Stimulated activated CD8-positive, alpha-beta memory T cell treated with anti-CD3 and anti-CD28 coated beads, Interleukin-2, amount 100 ng/mL, for 48 hours (primary cell): ENCODE measurements at regions not wholly inside any gene's neighbourhood (a gene's known extent, or its start where the extent isn't known, plus 50 kb on each side); places are given as distances from the start of the nearest gene placed in this dataset.

ENCODE experiments used
- DNase-seq, 2 donors: peaks; one replicate each; pipeline ENCODE4 v3.0.0-alpha.2; 2020; ENCODE audit warnings: low read depth in 2 of 2

DNA sequence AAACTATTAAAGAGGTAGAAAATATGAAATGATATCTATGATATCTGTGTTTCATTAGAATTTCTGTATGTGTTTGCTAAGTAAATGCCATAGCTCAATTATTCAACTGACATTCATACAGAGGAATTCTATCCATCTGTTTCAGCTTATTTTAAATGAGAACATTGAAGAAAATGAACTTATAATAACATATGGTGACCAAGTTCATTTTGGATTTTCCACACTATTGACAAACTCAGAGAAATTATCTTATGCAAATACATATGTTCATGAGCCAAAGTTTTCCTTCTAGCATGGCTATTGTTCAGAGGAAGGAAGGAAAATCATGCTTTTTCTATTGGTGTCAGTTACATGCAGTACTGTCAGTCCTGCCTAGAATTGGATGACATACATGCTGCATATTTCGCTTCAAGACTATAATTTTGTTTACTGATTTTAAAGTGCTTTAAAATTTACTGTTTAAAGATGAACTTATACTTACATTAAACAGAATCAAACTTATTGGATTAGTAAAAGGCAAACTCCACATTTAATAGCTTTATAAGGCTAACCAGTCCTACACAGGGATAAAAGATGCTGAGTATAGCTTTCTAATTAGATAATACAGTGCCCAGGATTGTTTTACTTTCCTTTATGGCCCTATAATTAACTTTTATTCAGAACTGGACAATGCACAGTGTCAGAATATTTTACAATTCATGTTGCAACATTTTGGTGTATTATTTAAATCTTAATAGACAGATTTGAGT is 646.2 kb downstream of the TRAM1L1 start:
- DNase-seq, result no peak

DNA sequence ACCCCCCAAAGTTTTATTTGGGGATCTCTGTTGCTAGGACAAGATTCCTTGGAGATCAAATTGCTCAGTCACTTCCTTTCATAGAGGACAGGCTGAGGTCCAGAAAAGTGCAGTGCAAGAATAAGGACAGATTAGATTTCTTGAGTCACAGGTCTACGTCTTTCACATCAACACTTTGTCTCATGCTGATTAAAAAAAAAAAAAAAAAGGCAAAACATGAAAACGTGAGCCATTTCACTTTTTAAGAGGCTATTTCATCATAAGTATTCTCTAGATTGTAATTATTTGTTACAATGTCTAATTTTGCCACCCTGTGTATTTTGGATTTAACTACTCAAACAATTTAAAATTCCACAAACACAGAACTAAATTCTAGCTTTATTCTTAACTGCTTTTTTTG is 647.0 kb downstream of the TRAM1L1 start:
- no peak for DNase-seq

DNA sequence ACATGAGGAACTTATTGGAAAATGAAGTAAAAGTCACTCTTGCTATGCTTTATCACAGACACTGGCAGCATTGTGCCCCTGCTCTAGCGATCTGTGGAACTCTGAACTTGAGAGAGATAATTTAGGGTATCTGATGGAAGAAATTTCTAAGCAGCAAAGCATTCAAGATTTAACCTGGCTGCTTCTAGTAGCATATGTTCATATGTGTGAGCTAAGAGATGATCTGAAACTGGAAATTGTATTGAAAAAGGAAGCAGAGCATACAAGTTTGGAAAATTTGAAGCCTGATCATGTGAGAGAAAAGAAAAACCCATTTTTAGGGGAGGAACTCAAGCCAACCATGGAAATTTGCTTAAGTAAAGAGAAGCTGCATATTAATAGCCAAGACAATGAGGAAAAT is 657.7 kb downstream of the TRAM1L1 start:
- DNase-seq, result no peak

DNA sequence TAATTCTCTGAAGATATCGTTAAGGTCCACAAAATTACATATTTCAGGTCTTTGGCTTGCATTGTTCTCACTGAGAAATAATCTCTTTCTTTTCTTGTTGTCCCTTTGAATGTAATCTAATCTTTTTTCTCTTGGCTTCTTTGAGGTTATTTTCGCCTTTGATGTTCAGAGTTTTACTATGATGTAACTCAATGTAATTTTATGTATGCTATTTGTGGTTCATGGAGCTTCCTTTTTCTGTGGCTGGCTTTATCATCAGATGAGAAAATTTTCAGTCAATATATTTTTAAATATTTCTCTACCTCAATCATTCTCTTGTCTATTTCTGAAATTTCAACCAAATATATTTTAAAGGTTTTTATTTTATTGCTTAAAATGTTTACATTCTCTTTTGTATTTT is 672.2 kb downstream of the TRAM1L1 start:
- DNase-seq, result no peak

DNA sequence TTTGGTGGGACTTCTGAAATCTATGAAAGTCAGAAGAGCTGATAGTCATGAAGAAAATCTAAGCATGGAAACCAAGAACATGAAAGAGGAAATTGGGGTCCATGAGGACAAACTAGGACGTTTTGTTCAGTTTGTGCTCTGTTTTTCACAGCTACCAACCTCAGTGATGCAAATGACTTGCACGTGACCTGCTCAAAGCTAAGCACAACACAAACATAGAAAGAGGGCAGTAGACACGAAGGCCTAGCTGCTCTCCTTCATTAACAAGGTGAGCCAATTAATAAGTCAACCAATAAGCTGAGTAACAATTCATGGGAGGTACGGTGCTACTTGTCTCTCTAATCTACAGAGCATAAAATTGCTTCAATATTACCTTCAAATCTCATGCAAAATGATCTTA is 684.1 kb downstream of the TRAM1L1 start:
- no peak for DNase-seq

DNA sequence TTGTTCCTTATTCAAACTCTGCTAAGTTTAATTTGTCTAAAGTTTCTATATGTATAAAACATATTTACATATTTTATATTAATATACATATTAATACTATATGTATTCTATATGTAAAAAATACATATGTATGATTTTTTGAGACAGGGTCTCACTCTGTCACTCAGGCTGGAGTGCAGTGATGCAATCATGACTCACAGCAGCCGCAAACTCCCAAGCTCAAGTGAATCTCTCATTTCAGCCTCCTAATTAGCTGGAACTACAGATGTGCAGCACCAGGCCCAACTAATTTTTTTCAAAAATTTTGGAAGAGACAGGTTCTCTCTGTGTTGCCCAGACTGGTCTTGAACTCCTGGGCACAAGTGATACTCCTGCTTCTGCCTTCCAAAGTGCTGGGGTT is 684.9 kb downstream of the TRAM1L1 start:
- no peak for DNase-seq

DNA sequence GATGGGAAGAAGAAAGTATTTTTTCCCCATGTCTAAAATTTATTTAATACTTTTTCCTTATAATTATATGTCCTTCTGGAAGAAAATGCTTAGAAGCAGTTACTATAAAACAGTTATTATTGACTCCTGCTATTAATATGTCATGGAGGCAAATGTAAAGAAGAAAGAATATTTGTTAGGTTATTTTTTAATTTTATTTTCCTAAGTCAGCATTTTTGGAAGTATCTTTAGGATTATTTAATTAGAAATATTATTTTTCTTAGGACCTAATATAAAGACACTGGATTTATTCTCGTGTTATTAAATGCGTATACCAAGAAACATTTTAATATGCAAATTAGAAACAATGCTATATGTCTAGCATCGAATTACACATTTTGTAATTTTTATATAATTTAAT is 687.7 kb downstream of the TRAM1L1 start:
- no peak for DNase-seq

DNA sequence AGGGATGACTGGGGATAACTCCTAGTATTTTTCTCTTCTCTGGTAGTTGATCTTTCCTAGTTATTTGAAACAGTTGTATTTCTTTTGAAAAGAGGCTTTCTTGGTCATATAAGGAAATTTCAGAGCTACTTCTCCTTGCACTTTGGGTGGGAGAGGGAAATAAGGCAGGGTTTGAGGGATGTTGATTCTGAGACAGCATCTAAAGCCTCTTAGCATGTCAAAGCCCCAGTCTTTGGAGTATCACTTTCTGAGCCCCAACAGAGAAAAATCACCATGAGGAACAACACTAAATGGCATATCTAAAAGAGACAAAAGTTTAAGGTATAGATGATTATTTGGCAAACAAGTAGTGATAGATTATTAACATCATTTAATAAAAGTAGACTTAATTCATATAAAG is 688.1 kb downstream of the TRAM1L1 start:
- no peak for DNase-seq

DNA sequence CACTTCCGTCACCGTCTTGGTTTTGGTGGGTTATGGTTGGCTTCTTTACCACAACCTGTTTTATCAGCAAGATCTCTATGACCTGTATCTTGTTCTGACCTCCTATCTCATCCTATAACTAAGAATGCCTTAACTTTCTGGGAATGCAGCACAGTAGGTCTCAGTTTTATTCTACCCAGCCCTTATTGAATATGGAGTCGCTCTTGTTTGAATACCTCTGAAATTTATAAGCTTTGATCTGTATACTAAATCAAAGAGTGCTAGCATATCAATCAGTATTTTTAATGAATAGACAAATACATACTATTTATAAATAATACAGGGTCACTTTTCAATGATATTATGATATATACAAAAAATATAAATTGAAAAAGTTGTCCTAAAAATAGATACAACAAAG is 690.0 kb downstream of the TRAM1L1 start:
- no peak for DNase-seq

DNA sequence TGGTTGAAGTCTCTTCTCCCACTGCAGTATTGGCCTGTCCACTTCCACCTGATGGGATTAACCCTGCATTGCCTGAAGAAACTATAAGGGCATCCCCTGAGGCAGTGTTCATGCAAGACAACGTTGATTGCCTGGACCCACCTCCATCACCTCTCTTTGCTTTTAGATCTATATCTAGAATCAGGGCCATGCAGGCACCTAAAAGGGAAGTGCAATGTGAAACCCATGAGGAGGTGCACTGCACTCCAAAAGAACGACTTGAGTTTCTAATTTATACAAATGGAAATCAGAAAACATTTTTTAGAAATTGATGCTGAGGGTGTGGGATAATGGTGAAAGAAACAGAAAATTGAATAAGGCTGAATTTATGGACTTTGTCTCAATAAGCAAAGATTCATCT is 694.4 kb downstream of the TRAM1L1 start:
- no peak for DNase-seq

DNA sequence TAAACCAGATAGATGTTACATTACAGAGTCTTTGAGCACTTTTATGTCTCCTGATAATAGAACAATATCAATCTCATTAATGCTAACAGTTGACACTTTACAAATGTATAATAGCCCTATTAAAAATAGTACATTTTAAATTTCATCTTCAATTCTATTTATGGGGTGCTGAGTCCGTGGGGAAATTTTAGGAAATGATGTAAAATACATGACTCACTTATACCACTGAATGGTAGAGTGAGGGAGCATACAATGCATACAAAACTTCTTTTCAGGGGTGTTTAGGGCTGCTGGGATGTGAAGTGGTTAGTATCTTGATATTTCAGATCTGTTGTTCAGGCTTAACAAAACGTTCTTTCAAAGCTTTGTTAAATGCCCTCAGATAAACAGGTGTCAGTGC is 696.2 kb downstream of the TRAM1L1 start:
- DNase-seq, result no peak

DNA sequence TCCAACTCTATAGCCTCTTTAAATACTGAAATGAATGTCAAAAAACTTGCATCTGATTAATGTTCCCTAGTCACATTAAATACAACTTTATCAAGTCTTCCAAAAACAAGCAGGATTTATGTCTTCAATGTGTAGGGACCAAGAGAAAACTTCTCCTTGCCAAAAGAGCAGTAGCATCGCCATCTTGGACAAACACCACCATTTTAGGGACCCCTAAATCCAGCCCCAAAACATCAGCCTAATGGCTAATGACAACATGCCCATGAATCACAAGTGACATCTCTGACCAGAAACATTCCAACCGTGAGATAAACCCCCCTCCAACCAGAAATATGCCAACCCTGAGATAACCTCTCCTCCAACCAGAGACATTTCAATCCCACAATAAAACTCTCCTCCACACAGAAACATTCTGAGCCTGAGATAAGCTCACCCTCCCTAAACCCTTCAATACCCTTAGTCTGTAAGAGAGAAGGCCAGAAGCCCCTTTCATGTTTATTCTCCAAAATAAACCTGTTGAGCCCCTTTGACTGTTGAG is 697.4 kb downstream of the TRAM1L1 start:
- DNase-seq, result no peak

DNA sequence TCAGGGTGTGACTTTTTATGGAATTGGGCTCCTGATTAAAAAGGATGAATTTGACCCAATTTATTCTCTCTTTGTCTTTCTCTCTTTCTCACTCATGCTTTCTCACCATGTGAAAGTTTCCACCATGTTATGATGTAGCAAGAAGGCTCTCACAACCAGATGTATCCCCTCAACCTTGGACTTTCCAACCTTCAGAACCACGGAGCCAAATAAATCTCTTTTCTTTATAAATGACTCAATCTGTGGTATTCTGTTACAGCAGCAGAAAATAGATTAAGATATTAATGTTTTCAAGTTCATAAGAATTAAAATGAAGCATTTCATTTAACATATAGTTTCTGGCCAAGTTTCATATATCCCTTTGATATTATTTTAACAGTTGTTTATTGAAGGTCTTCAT is 698.5 kb downstream of the TRAM1L1 start:
- no peak for DNase-seq

DNA sequence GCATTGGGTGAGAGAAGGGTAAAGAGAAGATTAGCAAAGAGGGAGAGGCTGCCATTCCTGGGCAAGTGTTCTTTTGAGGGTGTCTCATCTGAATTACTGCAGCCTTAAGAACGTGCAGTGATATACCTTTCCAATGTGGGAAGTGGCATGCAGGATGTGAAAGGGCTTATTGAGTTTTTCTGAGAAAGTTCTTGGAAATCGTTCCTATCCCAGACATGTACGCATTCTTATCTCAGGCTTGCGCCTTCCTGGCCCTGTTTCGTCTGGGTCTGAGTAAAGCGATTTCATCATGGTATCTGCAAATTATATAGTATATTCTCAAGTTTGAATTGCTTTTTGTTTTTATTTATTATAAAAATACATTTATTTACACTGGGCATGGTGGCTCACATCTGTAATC is 699.8 kb downstream of the TRAM1L1 start:
- no peak for DNase-seq

DNA sequence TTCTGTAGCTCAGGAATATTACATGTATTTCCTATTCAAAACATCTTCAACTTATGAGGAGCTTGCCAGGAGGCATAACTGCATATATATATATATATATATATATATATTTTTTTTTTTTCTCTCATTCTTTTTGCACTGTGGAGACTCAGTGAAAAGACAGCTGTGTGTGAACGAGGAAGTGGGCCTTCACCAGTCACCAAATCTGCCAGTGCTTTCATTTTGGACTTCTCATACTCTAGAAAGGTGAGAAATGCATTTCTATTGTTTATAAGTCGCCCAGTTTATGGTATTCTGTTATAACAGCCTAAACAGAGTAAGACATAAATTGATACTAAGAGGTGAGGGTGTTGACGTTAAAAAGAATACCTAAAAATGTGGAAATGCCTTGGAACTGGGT is 710.6 kb downstream of the TRAM1L1 start:
- DNase-seq, result no peak

DNA sequence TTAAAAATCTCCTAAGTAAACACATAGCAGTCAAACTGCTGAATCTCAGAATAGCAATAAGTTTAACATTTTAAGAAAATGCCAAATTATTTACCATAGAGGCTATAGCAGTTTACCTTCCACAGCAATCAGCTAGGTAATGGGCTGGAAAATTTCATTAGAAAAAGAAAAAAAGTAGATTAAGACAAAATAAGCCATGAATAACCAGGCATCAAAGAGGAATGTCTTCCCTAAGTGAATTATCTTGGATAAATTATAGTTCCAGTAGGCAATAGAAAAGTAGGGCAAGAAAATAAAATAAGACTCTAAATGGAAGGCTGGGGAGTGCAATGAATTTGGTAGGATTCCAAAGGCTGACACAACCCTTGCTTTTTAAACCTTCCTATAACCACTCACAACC is 722.8 kb downstream of the TRAM1L1 start:
- DNase-seq, result no peak

DNA sequence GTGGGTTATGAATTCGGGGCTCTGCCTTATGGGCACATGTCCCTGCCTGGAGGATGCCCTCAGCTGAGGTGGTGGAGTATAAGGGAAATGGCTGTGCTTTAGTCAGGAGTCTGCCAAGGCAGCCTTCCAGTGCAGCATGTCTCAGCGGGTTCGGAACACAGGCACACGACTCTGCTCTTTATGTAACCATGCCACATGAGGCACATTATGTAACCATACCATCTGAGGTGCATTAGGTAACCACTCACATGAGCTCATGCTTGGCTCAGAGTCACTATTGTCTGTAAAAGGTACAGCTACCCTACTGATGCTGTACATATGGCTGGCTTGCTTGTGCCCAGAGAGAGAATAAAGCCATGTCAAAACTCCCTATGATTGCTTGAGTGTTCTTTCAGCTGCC is 723.6 kb downstream of the TRAM1L1 start:
- DNase-seq, result no peak

DNA sequence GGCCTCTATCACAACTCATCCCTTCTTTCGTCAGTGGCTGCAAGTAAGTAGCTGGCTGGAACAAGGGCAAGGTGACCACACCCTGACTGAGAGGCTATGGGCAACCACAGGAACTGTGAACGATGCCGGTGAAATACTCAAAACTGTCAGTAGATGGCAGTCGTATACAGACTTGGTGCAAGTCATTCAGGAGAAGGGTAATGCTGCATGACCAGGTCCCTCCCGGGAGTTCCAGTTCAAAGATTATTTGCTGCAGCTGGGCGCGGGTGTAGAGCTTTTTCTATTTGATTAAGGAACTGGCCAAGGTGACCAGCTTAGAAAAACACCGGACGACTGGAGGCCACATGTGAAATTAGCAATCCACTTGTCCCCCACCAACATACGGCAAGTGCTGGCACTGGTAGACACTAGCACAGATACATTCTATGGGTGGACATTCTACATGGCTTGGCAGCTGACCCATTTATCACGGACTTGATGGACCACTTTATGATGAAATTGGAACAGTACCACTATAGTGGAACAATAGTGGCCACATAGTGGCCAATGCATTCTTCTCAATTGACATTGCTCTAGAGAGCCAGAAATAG is 726.6 kb downstream of the TRAM1L1 start:
- DNase-seq, result peak; percentile 1 to 3

DNA sequence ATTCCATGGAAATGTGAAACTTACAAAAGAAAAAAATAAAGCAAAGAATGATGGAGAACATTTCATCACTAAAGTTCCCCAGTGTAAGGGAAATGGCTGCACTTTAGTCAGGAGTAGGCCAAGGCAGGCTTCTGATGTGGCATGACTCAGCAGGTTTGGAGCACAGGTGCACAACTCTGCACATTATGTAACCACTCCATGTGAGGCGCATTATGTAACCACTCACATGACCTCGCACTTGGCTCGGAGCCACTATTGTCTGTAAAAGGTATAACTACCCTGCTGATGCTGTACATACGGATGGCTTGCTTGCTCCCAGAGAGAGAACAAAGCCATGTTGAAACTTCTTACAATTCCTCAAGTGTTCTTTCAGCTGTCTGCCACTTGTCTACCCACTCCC is 727.6 kb downstream of the TRAM1L1 start:
- no peak for DNase-seq

DNA sequence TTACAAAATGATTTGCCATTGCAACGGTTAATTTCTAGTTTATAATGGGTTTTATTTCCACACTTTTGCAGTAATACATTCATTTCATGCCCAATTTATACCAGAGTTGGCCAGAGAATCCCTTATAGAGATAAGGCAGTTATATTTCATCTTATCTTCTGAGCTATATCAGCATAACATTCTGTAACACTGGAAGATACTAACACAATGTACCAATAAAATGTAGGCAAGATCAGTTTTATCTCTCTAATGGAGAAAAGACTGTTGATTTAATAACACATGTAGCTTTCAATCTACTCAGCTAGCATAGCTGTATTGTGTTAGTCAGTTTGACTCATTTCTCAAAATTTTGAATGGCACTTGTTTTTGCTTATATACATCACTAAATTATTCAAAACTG is 738.6 kb downstream of the TRAM1L1 start:
- no peak for DNase-seq

DNA sequence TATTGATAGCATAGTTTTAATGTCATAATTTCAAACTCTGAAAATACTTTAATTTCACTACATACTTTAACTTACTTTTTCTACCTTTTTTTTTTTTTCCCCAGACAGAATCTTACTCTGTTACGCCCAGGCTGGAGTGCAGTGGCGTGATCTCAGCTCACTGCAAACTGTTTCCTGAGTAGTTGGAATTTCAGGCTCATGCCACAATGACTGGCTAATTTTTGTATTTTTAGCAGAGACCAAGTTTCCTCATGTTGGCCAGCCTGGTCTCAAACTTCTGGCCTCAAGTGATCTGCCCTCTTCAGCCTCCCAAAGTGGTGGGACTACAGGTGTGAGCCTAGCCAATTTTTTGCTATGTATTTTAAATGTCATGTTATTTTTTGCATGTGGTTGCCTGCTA is 741.6 kb downstream of the TRAM1L1 start:
- DNase-seq, result no peak

DNA sequence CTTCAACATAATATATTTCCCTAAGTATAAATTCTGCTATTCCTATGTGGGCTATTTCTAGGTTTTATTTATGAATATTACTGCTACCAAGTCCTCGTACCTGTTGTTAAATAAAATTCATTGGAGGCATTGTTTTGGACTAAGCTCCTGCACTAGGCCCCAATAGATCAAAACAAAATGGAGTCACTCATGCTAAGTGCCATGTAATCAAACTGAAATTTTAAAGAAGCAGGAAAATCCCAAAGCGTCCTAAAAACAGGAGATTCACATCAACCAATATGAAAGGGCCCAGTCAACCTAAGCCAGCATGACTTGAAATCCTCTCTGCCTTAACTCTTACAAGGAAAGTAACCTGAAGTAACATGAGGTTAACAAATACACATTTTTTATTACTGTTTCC is 743.2 kb downstream of the TRAM1L1 start:
- DNase-seq, result no peak

DNA sequence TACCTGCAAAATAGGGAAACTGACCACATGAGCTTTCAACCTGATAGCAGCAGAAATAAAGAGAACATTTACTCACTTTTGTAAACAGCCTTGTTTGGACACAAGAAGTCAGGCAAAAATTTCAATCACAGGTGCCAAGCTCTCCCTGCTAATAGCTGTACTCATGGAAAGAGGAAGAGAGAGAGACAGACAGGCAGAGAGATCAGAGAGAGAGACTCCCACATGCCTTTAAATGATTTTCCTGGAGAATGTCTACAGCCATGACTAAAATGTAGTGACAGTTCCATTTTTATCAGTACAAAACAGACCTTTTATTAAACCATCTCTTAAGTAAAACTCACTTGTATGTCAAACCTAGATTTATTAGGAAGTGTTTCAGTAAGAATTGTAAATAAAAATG is 752.9 kb downstream of the TRAM1L1 start:
- DNase-seq, result no peak
